ENCODE measurements at regions not wholly inside any gene's neighbourhood (a gene's known extent, or its start where the extent isn't known, plus 50 kb on each side); places are given as distances from the start of the nearest gene placed in this dataset.

GRCh38 chr2:16155766-16156165, 215.4 kb downstream of the MYCN start:
- H2AFZ ChIP-seq (ENCODE audit: low read depth, low read length), result no peak overlapping the region
- H3K9me2 ChIP-seq (ENCODE audit: insufficient read depth, low read length), result no peaks in the 10 kb centered on the region
- no peaks in the 10 kb centered on the region for H3K36me3 ChIP-seq (ENCODE audit: insufficient read depth, low read length)
- no peaks in the 10 kb centered on the region for H3F3A ChIP-seq (ENCODE audit: insufficient read depth, low read length, poor library complexity, severe bottlenecking)
- H3K9me3 ChIP-seq (ENCODE audit: low read length), result no peaks in the 10 kb centered on the region
- no peaks in the 10 kb centered on the region for H4K20me1 ChIP-seq (ENCODE audit: insufficient read depth)
- H3K9ac ChIP-seq (ENCODE audit: low read length), result no peak overlapping the region
- no peak overlapping the region for H3K27ac ChIP-seq (ENCODE audit: low read length)
- no peaks in the 10 kb centered on the region for H3K79me2 ChIP-seq (replicated peaks; ENCODE audit: insufficient read depth, low read length)
- no peak overlapping the region for H3K4me3 ChIP-seq (ENCODE audit: low read length)
- no peak overlapping the region for H3K4me2 ChIP-seq (ENCODE audit: low read length)
- TF ChIP-seq CTCF (IDR thresholded peaks at IDR 0.05; ENCODE audit: poor library complexity, severe bottlenecking), result no peak
- TF ChIP-seq MXI1 (conservative IDR thresholded peaks at IDR 0.05; ENCODE audit: poor library complexity, severe bottlenecking), result no peak
- no peak for TF ChIP-seq RAD21 (conservative IDR thresholded peaks at IDR 0.05)
- no peak for TF ChIP-seq EP300 (conservative IDR thresholded peaks at IDR 0.05; ENCODE audit: poor library complexity, severe bottlenecking)
- no peak for TF ChIP-seq SMC3 (conservative IDR thresholded peaks at IDR 0.05; ENCODE audit: poor library complexity)
- TF ChIP-seq POLR2AphosphoS5 (IDR thresholded peaks at IDR 0.05), result no peak
- TF ChIP-seq TAF1 (IDR thresholded peaks at IDR 0.05; ENCODE audit: low read depth), result no peak
- TF ChIP-seq REST (IDR thresholded peaks at IDR 0.05; ENCODE audit: borderline replicate concordance), result no peak
- TF ChIP-seq EZH2 (IDR thresholded peaks at IDR 0.05; ENCODE audit: borderline replicate concordance, insufficient read depth, low read length, poor library complexity, severe bottlenecking), result no peak
- H3K27me3 ChIP-seq (ENCODE audit: insufficient read depth, low read depth, low read length), result no peaks in the 10 kb centered on the region

- no peak overlapping the region for H3K9ac ChIP-seq (ENCODE audit: low read length)
- no peaks in the 10 kb centered on the region for H3K9me3 ChIP-seq (ENCODE audit: low read length)
- TF ChIP-seq EP300 (conservative IDR thresholded peaks at IDR 0.05; ENCODE audit: poor library complexity, severe bottlenecking) (no peak), TAF1 (IDR thresholded peaks at IDR 0.05; ENCODE audit: low read depth) (no peak), SMC3 (conservative IDR thresholded peaks at IDR 0.05; ENCODE audit: poor library complexity) (no peak)
- H3K36me3 ChIP-seq (ENCODE audit: insufficient read depth, low read length), result no peaks in the 10 kb centered on the region
- no peaks in the 10 kb centered on the region for H3F3A ChIP-seq (ENCODE audit: insufficient read depth, low read length, poor library complexity, severe bottlenecking)
- no peak overlapping the region for H2AFZ ChIP-seq (ENCODE audit: low read depth, low read length)
- H3K27me3 ChIP-seq (ENCODE audit: insufficient read depth, low read depth, low read length), result no peaks in the 10 kb centered on the region
- H3K27ac ChIP-seq (ENCODE audit: low read length), result no peak overlapping the region
- H3K9me2 ChIP-seq (ENCODE audit: insufficient read depth, low read length), result no peaks in the 10 kb centered on the region
- H3K4me2 ChIP-seq (ENCODE audit: low read length), result no peak overlapping the region
- H4K20me1 ChIP-seq (ENCODE audit: insufficient read depth), result no peaks in the 10 kb centered on the region
- no peak overlapping the region for H3K4me3 ChIP-seq (ENCODE audit: low read length)
- no peaks in the 10 kb centered on the region for H3K79me2 ChIP-seq (replicated peaks; ENCODE audit: insufficient read depth, low read length)
These were observed 215.0 kb downstream of the MYCN start for GRCh38 chr2:16155366-16155765.
